Limb (tissue), 2 donors: ENCODE measurements at regions not wholly inside any gene's neighbourhood (a gene's known extent, or its start where the extent isn't known, plus 50 kb on each side); places are given as distances from the start of the nearest gene placed in this dataset.

Source experiments
- DNase-seq, 2 donors: peaks; one replicate each; pipeline ENCODE4 v3.0.0-alpha.2; 2016; ENCODE audit errors: extremely low spot score in 2 of 2

DNA sequence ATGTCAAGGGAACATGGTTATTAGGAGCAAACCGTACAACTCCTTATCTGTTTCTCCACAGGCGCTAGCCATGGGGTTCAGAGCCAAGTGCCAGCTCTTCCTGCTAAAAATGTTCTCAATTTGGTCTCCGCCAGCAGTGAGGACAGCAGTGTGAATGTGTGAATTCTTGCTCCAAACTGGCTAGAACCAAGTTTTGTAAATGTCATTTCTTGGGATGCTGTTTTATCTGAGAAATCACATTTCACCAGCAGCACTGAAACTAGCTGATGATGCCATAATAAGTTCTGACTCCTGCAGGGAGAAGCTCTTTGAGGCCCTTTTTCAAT lies 140.6 kb upstream of the LGALSL start:
- no peak for DNase-seq

DNA sequence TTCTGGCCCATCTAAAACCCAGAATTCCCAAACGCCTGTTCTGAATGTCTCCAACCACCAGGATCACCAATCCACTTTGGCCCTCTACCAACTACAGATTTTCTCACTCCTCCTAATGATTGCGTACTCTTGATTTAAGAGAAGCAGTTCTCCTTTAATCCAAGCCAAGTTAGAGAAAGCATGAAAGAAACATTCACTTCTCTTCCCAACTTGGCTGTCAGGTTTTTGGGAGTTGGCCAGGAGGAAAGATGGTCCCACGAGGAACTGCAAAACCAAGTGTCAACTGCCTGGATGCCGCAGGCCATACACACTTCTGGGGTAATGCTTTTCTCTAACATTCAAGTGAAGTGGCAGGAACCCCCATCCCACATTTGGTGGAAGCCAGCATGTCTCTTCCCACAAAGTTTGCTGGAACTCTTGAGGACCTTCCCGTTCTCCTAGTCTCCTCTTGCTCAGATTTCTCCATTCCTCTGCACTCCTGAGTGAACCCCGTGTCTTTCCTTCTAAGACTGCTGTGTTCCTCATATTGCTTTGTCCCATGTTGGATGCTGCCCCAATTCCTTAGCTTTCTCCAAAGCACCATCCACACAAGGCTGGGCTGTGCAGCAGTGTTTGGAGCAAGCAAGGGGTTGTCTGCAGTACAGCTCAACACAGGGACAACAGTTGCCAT lies 138.5 kb upstream of the LGALSL start:
- DNase-seq = no peak

DNA sequence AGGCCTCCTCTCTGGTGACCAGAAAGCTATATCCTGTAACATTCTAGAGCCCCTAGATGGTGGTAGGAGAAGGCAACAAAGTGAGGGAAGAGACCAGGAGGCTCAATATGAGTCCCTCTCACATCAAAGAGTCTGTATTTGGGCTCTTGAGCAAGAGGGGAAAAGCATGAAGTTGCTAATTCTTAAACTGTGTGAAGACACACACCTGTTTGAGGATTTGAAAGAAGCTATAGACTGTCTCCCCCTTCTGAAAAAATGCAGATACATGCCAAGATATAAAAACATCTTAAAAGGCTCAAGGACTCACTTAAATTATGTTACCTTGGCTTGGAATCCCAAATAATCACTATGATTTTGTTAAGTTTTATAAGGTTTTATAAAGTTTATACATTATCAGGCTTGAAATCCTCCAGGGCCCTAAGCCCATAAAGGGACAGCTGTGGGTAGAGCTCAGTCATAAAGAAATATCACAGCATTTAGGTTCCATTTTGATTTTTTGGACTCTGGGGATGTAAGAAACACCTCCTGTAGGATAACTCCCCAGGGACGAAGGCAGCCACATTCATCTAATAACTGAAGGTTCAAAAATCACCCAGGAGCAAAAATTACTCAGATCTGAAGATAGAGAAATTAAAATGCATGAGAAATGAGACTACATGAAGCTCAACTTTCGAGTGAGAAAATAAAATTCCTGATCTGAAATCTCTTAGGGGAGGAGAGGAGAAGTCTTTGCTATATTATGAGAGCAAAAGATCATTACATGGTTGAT lies 136.1 kb upstream of the LGALSL start:
- no peak for DNase-seq

DNA sequence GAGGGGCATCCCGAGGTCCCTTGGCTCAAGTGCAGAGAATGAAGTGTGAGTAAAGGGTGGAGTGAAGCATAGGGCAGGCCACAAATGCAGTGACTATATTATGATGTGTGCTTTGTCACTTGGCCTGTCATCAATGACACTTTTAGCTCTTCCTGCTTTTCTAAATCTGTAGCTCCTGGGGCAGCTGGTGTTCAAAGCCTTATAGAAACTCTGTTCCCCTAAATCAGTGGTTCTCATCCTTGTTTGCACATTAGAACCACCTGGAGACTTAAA lies 135.6 kb upstream of the LGALSL start:
- no peak for DNase-seq

DNA sequence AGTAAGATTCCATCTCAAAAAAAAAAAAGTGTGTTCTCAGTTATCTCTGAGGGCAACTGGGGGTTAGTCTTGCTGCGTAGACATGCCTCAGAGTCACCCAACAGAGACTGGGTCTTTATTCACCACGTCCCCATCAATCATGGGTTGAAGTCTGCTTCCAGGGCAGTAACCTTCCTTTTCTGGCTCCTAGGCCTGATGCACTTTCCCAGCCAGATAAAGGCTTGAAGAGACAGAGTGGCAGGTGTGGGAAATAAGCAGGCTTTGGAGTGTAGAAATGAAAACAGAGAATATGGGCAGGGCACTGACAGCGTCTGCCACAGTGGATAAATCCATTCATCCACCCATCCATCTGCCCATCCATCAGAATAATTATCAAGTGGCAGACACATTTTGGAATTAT lies 134.1 kb upstream of the LGALSL start:
- no peak for DNase-seq

DNA sequence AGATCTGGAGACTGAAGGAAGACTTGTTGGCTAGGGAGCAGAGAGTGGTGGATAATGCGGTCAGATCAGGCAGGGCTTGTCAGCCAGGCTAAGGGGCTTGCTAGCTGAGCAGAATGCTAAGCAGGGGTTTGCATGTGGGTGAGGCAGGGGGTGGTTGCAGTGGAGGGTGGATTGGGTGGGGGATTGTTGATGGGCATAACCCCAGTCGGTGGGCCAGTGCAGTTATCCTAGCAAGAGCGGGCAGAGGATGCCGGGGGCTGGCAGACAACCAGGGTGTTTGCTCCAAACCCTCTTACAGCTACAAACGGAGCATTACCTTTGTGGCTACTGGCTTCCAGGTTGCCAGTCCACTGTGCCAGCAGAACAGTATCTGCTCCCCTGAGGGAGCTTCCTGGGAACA lies 131.5 kb upstream of the LGALSL start:
- no peak for DNase-seq

DNA sequence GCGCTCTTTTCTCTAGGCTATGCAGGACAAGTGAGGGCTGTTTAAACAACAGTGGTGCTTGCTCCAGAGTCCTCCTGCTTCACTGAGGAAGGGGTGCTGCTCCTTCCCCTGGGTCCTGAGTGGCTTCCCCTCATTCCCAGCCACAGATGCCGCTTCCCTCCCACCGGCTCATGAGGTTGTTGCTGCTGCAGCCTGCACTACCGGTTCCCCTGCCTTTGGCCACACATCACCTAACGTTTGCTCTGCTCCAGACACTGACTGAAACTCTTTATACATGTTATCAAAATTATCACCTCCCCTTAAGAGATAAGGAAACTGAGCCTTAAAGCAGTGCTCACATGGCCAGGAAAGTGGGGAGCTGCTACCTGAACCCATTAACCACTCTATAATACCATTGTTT lies 130.8 kb upstream of the LGALSL start:
- DNase-seq = no peak

DNA sequence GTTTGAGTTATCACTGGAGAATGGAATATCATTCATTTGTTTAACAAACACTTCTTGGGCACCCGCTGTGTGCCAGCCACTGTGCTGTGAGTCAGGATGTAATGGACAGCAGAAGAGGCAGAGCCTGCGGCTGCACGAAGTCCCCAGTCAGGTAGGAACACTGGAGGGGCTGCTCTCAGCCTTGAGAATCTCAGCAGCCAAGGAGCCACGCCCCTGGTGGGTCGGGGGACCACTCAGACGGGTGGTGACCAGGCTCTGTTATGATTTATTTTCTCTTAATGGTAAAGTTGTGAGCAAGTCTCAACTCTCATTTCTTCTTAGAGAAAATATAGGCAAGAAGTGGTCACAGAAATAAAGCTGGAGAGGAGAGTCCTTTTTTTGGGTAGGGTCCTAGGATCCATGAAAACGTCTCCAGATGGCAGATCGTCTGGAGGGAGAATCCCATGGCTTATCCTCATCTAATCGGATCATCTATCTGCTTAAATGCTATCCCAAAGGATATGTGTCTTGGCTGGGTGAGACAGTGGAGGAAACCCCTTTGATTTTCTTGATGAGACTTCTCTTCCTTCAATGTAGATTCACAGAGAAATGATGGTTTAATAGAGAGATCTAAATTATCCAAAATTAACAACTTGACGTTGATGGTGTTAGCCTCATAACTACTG lies 129.1 kb upstream of the LGALSL start:
- DNase-seq = no peak

DNA sequence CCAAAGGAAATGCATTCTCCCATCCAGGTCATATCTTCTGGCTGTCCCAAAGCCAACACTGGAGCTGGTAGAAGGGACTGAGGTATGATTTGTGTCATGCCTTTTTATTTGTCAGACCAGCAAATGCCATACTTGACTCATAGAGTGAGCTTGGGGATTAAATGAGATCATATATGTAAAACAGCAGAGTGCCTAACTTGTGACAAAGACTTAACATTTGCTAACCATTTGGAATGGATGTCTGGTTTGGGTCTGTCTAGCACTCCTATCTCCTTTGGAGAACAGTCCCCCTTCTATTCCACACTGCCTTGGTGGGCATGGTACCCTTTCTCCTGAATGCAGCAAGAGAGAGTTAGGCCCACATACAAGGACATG lies 128.5 kb upstream of the LGALSL start:
- no peak for DNase-seq

DNA sequence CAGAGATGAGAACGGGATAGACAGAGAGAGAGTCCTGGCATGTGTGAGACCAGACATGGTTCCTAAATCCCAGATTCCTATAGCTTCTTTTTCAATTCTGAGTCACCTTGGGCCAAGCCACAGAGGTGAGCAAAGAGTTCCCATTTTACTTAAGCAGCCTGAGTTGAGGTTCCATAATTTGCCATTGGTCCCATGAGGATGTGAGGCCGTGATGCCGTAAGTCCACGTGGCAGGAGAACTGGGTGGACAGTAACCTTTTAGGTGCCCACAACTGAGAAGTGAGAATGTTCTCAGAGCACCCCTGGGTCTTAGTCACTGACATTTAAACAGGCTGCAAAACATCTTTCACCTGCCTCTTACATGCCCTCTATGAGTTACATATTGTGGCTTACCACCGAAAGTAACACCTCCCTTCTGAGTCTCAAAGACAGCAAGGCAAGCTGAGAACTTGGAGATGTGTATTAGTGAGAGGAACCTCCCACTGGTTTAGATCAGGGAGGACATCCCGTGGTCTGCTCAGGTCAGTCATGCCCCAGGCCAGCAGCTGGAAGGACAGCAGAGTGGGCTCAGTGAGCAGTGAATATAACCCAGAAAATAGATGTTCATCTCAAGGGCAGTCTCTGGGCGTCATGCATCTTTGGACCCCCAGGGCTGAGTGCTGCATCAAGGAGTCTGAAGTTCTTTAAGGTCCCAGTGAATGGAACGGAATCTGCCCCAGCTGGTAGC lies 127.9 kb upstream of the LGALSL start:
- no peak for DNase-seq

DNA sequence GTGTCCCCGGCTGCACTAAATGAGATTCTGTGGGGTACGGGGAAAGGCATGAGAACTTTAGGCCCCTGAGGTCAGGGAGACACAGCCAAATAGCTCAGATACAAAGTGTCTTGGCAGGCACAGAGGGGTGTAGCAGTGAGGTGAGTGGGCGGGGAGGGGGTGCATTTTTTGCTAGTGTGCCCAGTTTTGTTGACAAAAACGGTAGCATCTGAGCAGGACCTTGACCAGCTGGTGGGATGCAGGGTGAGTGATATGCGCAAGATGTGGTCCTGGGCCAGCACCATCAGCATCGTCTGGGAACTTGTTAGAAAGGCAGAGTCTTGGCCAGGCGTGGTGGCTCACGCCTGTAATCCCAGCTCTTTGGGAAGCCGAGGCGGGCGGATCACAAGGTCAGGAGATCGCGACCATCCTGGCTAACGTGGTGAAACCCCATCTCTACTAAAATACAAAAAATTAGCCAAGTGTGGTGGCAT lies 127.3 kb upstream of the LGALSL start:
- no peak for DNase-seq

DNA sequence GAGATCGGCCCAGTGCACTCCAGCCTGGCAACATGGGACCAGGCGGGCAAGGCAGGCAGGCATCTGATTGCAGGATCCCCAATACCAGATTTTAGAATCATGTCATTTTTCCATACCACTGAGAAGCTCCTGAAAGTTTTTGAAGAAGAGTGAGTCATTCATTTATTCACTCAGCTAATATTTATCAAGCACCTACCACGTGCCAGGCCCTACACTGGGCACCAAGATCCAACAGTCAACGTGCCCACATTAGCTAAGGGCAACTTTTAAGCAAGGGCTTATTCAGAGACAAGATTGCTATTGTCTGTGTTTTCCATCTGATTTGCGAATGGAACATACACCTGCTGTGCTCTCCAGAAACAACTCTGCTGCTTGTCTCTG lies 126.8 kb upstream of the LGALSL start:
- no peak for DNase-seq

DNA sequence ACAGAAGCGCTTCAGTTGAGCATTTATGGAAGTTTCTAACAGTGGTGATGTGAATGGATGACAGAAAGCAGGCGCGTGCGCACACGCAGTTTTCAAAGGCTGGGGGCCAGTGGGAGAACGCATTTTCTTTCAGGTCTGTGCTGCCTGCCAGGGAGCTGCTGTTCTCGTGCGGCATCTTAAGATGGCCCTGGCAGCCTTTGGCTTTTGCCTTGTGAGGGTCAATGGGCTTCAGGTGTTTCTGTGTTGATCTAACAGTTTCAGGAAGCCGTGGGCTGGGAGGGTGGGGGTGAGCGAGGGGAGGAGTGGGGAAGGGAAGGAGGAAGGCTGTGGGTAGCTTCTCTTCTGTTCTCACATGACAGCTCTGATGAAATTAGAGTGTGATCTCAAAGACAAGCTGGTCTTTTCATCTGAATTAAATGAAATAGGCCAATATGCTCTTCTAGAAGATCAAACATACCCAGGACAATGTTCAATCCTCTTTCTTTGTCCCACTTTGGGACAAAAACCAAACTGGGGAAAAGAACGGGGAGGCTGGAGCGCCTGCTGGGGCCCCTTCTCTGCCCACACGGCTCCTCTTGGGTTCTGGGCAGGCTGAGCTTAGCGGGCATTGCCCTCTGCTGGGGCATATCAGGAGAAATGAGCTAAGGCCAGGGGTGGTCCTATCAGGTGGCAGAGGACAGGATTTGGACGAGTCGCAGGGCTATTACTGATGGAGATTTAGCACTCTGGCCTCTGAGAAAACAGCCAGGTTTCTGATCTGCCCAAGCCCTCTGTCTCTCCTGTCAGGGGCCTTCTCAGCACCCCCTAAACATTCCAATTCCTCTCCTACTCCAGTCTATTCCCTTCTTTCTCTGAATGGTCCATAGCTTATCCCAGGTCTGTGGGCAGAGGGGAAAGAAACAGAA lies 126.2 kb upstream of the LGALSL start:
- peak in 1 of 2 donors; percentile 61 for DNase-seq

DNA sequence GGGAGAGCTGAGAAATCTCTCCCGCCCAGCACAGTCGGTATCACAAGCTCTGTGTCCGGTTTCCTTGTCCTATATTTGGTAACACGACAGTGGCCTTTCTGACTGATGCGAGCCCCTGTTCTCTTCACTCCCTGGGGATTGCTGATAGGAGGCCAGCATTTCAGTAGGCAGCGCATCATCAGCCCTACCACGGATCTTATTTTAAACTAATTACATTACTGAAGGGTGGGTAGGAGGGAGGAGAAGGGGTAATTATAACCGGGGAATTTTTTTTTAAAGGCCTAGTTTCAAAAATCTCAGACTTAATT lies 125.6 kb upstream of the LGALSL start:
- DNase-seq = no peak

DNA sequence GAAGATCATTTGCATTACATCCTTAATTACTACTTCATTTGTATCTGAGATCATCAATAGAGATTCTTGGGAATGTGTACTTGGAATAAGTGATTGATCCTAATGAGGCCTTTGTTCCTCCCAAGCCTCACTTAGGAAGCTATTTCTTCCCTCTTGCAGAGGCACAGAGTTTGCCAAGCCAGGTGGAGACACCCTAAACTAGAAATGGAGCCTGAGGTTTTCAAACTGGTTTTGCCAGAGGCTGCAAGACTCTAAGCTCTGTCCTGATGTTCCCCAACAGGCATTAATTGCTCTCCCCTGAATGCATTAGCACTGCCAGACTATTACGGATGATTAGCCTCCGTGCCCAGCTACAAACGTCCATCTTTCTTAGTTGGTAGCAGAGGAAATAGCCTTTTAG lies 125.2 kb upstream of the LGALSL start:
- no peak for DNase-seq

DNA sequence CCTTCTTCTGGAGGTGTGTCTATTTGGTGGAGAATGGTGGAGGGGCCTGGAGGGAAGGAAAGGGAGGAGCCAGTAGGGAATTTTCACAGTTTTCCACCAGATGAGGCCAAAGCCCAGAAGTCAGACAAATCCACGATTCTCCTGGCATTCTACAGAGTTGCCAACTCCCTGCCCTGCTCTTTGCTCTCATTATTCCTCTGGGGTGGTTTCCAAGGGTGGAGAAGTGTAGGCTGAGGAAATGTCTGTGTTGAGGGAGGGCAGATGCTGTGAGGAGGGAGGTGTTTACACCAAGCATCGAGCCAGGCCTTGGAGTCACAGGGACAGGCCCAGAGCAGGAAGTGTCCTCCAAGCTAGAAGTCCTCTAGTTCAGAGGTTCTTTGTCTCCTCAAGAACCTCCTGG lies 124.1 kb upstream of the LGALSL start:
- no peak for DNase-seq

DNA sequence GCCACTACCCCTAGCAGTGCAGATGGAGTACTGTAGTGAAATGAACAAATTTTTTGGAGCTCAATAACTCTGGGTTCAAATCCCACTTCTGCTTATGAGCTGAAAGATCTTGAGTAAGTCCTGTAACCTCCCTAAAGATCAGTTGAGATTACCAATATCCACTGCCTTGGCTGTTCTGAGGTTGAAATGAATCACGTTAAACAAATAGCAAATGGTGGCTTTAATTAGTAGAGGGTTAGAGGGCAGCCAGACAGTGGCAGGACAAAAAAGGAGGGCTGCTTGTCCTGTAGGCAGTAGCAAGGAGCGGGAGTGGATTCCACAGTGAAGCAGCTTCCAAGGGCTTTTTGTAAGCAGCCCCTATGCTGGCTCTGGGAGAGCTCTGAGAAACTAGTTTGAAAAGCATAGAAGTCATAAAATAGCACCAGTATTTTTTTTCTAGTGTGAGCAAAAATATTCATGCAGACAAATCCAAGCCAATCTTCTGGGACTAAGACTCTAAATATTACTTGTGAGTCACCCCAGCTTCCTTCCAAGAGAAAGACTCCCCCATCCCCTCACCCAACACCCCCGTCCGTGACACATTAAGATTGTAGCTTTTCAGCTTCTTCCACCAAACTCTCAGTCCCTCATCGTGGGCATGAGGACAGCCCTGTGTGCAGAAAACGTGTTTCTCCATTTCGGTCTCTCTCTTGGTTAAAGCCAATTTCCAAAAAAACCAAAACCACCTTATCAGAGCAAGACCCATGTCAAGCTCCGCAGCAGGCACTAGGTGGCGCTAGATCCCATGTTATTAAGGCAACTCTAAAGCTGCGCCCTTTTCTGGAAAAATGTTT lies 123.5 kb upstream of the LGALSL start:
- DNase-seq = peak; percentile 84 to 95

DNA sequence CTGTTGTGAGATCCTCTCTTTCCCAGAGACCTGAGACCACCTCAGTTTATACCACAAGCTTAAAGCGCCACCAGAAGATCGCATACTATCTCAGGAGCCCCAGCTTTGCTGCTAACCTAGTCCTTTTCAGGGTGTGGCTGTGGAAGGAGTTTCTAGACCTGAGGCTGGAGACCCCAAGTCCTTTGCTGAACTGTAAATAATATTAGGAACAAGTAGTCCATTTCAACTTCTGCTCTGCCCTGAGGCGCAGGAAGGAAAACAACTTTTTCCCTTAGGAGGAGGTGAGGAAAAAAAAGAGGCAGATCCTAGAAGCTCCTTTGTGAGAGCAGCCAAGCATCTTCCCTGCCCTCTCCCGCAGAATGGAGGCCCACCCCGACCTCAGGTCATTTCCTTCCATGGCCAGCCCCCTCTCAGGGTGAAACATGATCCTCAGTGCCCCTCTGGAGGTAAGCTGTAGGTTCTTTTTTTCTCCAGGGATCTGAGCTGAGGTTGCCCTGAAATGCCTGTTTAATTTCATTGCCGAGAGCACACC lies 122.8 kb upstream of the LGALSL start:
- no peak for DNase-seq

DNA sequence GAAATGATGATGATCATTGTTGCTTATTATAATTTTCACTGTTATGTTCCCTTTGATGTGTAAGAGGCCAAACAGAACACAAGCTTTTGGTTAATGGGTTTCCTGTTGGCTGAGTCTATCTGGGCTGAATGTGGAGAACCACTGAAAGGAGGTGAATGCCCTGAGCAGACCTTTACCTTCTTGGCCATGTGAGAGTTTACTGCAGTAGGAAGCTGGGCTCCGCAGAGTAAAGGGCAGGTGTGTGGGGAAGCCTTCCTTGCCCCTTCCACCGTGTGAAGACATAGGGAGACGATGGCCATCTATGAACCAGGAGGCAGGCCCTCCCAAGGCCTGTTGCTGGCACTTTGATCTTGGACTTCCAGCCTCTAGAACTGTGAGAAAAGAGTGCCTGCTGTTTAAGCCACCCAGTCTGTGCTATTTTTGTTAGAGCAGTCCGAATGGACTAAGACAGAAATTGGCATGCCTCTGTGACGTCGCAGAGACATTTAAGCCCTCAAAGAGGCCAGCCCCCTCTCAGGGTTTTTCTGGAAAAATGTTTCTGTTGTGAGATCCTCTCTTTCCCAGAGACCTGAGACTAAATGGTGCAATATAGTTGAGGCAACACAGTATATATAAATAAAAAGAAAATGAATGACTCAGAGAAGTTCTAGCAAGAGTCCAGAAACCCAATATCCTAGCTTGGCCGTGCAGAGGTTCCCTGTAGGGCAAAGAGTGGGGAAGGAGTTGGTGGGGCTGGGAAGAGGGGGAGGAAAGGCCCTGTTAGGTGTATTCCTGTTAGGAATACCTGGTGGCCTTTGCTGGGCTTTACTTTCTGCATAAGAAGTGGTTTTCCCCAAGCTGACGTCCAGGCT lies 121.9 kb upstream of the LGALSL start:
- no peak for DNase-seq

DNA sequence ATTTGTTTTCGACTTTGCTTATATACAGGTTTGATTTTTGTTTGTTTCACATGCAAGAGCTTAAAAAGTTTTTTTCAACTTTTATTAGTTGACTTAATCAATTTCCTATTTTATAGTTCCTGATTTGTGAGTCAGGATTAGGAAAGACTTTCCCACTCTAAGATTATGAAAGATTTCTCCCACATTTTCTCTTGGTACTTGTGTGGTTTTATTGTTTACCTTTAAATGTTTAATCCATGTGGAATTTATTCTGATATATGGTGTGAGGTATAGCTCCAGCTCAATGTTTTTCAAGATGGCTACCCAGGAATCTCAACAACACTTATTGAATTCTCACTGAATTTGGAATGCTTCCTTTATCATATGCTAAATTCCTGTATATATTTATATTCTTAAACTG lies 117.8 kb upstream of the LGALSL start:
- no peak for DNase-seq
